Neuron (in vitro differentiated cells): ENCODE measurements at regions not wholly inside any gene's neighbourhood (a gene's known extent, or its start where the extent isn't known, plus 50 kb on each side); places are given as distances from the start of the nearest gene placed in this dataset.

ENCODE experiments used
- H2AFZ ChIP-seq: one replicate; pipeline ENCODE4 v1.6.1; 2013; ENCODE audit warnings: low read depth, mild to moderate bottlenecking, inconsistent platforms, low read length, moderate library complexity
- H3K27me3 ChIP-seq: one replicate; pipeline ENCODE4 v1.6.1; 2013; ENCODE audit warnings: low read length; ENCODE audit not compliant: insufficient read depth
- H3K36me3 ChIP-seq: one replicate; pipeline ENCODE4 v1.6.1; 2013; ENCODE audit warnings: low read length; ENCODE audit not compliant: insufficient read depth
- H3K4me1 ChIP-seq: one replicate; pipeline ENCODE4 v1.6.1; 2013; ENCODE audit warnings: low read length; ENCODE audit not compliant: insufficient read depth
- H3K4me3 ChIP-seq: 2 replicates; pipeline ENCODE4 v1.5.1; 2013; ENCODE audit warnings: mild to moderate bottlenecking, low read length, moderate library complexity
- H3K9me3 ChIP-seq: one replicate; pipeline ENCODE4 v1.6.1; 2013; ENCODE audit warnings: low read length

GRCh38 chr10:28924717-28925116 is 247.4 kb downstream of the BAMBI start:
- Histone ChIP-seq H2AFZ (no peak overlapping the region), H3K4me1 (no peaks in the 10 kb centered on the region), H3K9me3 (no peaks in the 10 kb centered on the region), H3K4me3 (no peak overlapping the region), H3K27me3 (peaks cover 40% of the 10 kb centered on the region), H3K36me3 (no peaks in the 10 kb centered on the region)

- H3K9me3 ChIP-seq: no peaks in the 10 kb centered on the region
- H3K27me3 ChIP-seq: peaks cover 40% of the 10 kb centered on the region
- H3K4me1 ChIP-seq: no peaks in the 10 kb centered on the region
- H3K36me3 ChIP-seq: no peaks in the 10 kb centered on the region
- no peak overlapping the region for H2AFZ ChIP-seq
- H3K4me3 ChIP-seq: no peak overlapping the region
Observed at GRCh38 chr10:28925121-28925663, 247.9 kb downstream of the BAMBI start.

GRCh38 chr10:28926932-28927331 is 249.6 kb downstream of the BAMBI start:
- Histone ChIP-seq H3K36me3 (no peaks in the 10 kb centered on the region), H3K9me3 (no peaks in the 10 kb centered on the region), H3K4me3 (no peak overlapping the region), H3K4me1 (no peaks in the 10 kb centered on the region), H2AFZ (no peak overlapping the region), H3K27me3 (peaks cover 48% of the 10 kb centered on the region)

- Histone ChIP-seq H3K4me1 (no peaks in the 10 kb centered on the region), H2AFZ (no peak overlapping the region), H3K36me3 (no peaks in the 10 kb centered on the region), H3K4me3 (no peak overlapping the region), H3K9me3 (no peaks in the 10 kb centered on the region), H3K27me3 (peaks cover 42% of the 10 kb centered on the region)
Observed at GRCh38 chr10:28928484-28928883, 251.2 kb downstream of the BAMBI start.

- Histone ChIP-seq H3K4me1 (no peaks in the 10 kb centered on the region), H3K36me3 (no peaks in the 10 kb centered on the region)
Observed at GRCh38 chr10:28929942-28930341, 252.6 kb downstream of the BAMBI start.

GRCh38 chr10:28930514-28931495 is 253.5 kb downstream of the BAMBI start:
- Histone ChIP-seq H3K27me3 (peaks cover 29% of the 10 kb centered on the region), H3K4me1 (no peaks in the 10 kb centered on the region), H3K36me3 (no peaks in the 10 kb centered on the region), H3K4me3 (no peak overlapping the region), H3K9me3 (peaks cover 4% of the 10 kb centered on the region), H2AFZ (no peak overlapping the region)

More at GRCh38 chr10:28929942-28930341, 252.6 kb downstream of the BAMBI start:
- no peak overlapping the region for H2AFZ ChIP-seq
- no peak overlapping the region for H3K4me3 ChIP-seq
- H3K9me3 ChIP-seq: peaks cover 2% of the 10 kb centered on the region
- peaks cover 36% of the 10 kb centered on the region for H3K27me3 ChIP-seq

- peaks cover 35% of the 10 kb centered on the region for H3K27me3 ChIP-seq
- no peak overlapping the region for H3K4me3 ChIP-seq
- H3K36me3 ChIP-seq: no peaks in the 10 kb centered on the region
- peaks cover 5% of the 10 kb centered on the region for H3K4me1 ChIP-seq
- peaks cover 7% of the 10 kb centered on the region for H3K9me3 ChIP-seq
- no peak overlapping the region for H2AFZ ChIP-seq
Observed at GRCh38 chr10:28935061-28935460, 257.7 kb downstream of the BAMBI start.

GRCh38 chr10:28937959-28938358 is 260.6 kb downstream of the BAMBI start:
- Histone ChIP-seq H3K4me1 (peaks cover 13% of the 10 kb centered on the region), H3K36me3 (no peaks in the 10 kb centered on the region), H3K9me3 (peaks cover 9% of the 10 kb centered on the region), H3K4me3 (no peak overlapping the region), H2AFZ (no peak overlapping the region), H3K27me3 (peaks cover 30% of the 10 kb centered on the region)

GRCh38 chr10:28938745-28939144 is 261.4 kb downstream of the BAMBI start:
- Histone ChIP-seq H3K4me1 (peaks cover 13% of the 10 kb centered on the region), H3K9me3 (peaks cover 7% of the 10 kb centered on the region), H2AFZ (no peak overlapping the region), H3K4me3 (no peak overlapping the region), H3K36me3 (no peaks in the 10 kb centered on the region), H3K27me3 (peaks cover 27% of the 10 kb centered on the region)

GRCh38 chr10:28939281-28940157 is 262.2 kb downstream of the BAMBI start:
- peaks cover 13% of the 10 kb centered on the region for H3K4me1 ChIP-seq
- peaks cover 7% of the 10 kb centered on the region for H3K9me3 ChIP-seq
- H3K36me3 ChIP-seq: no peaks in the 10 kb centered on the region
- no peak overlapping the region for H2AFZ ChIP-seq
- peaks cover 31% of the 10 kb centered on the region for H3K27me3 ChIP-seq
- H3K4me3 ChIP-seq: no peak overlapping the region

- peaks cover 31% of the 10 kb centered on the region for H3K27me3 ChIP-seq
- no peaks in the 10 kb centered on the region for H3K36me3 ChIP-seq
- H3K4me3 ChIP-seq: no peak overlapping the region
- H2AFZ ChIP-seq: no peak overlapping the region
- H3K9me3 ChIP-seq: peaks cover 5% of the 10 kb centered on the region
- H3K4me1 ChIP-seq: peaks cover 13% of the 10 kb centered on the region
Observed at GRCh38 chr10:28940158-28940888, 263.0 kb downstream of the BAMBI start.

- no peak overlapping the region for H3K4me3 ChIP-seq
- peaks cover 5% of the 10 kb centered on the region for H3K9me3 ChIP-seq
- H3K36me3 ChIP-seq: no peaks in the 10 kb centered on the region
- H2AFZ ChIP-seq: no peak overlapping the region
- H3K27me3 ChIP-seq: peaks cover 23% of the 10 kb centered on the region
- H3K4me1 ChIP-seq: peaks cover 13% of the 10 kb centered on the region
Observed at GRCh38 chr10:28942012-28942411, 264.7 kb downstream of the BAMBI start.
